ENCODE measurements at regions not wholly inside any gene's neighbourhood (a gene's known extent, or its start where the extent isn't known, plus 50 kb on each side); places are given as distances from the start of the nearest gene placed in this dataset.

- no peak for ATAC-seq (replicated peaks; ENCODE audit: extremely low read depth, poor library complexity, severe bottlenecking)
- Mint-ChIP-seq H3K27ac (ENCODE audit: low read depth) (no peak overlapping the region), H3K9me3 (peaks cover 6% of the 10 kb centered on the region), H3K4me3 (no peak overlapping the region), H3K4me1 (no peaks in the 10 kb centered on the region), H3K27me3 (no peaks in the 10 kb centered on the region), H3K36me3 (ENCODE audit: insufficient read depth) (no peaks in the 10 kb centered on the region)
- no peak for DNase-seq (ENCODE audit: low spot score in 2 of 2)
Observed at GRCh38 chr15:45884755-45885445, 250.1 kb downstream of the SQOR start.

- Mint-ChIP-seq H3K4me3 (no peak overlapping the region), H3K36me3 (ENCODE audit: insufficient read depth) (no peaks in the 10 kb centered on the region), H3K4me1 (no peaks in the 10 kb centered on the region), H3K27me3 (no peaks in the 10 kb centered on the region), H3K9me3 (peaks cover 6% of the 10 kb centered on the region), H3K27ac (ENCODE audit: low read depth) (no peak overlapping the region)
- ATAC-seq (replicated peaks; ENCODE audit: extremely low read depth, poor library complexity, severe bottlenecking), result no peak
- DNase-seq (ENCODE audit: low spot score in 2 of 2), result no peak
Observed at GRCh38 chr15:45885801-45886200, 251.0 kb downstream of the SQOR start.

GRCh38 chr15:45891766-45892165, 256.9 kb downstream of the SQOR start:
- Mint-ChIP-seq H3K36me3 (ENCODE audit: insufficient read depth) (no peaks in the 10 kb centered on the region), H3K27ac (ENCODE audit: low read depth) (no peak overlapping the region), H3K9me3 (peaks cover 10% of the 10 kb centered on the region), H3K4me3 (no peak overlapping the region), H3K27me3 (peaks cover 9% of the 10 kb centered on the region), H3K4me1 (no peaks in the 10 kb centered on the region)
- DNase-seq (ENCODE audit: low spot score in 2 of 2), result no peak
- no peak for ATAC-seq (replicated peaks; ENCODE audit: extremely low read depth, poor library complexity, severe bottlenecking)

- no peak overlapping the region for H3K4me3 Mint-ChIP-seq
- no peaks in the 10 kb centered on the region for H3K4me1 Mint-ChIP-seq
- no peak for ATAC-seq (replicated peaks; ENCODE audit: extremely low read depth, poor library complexity, severe bottlenecking)
- H3K27ac Mint-ChIP-seq (ENCODE audit: low read depth), result no peak overlapping the region
- DNase-seq (ENCODE audit: low spot score in 2 of 2), result no peak
- peaks cover 10% of the 10 kb centered on the region for H3K9me3 Mint-ChIP-seq
- no peaks in the 10 kb centered on the region for H3K36me3 Mint-ChIP-seq (ENCODE audit: insufficient read depth)
- H3K27me3 Mint-ChIP-seq, result peaks cover 9% of the 10 kb centered on the region
Observed at GRCh38 chr15:45892182-45892581, 257.4 kb downstream of the SQOR start.

- H3K4me1 Mint-ChIP-seq, result no peaks in the 10 kb centered on the region
- ATAC-seq (replicated peaks; ENCODE audit: extremely low read depth, poor library complexity, severe bottlenecking) (no peak), DNase-seq (ENCODE audit: low spot score in 2 of 2) (no peak)
- no peak overlapping the region for H3K4me3 Mint-ChIP-seq
- peaks cover 9% of the 10 kb centered on the region for H3K27me3 Mint-ChIP-seq
- peaks cover 6% of the 10 kb centered on the region for H3K9me3 Mint-ChIP-seq
- no peaks in the 10 kb centered on the region for H3K36me3 Mint-ChIP-seq (ENCODE audit: insufficient read depth)
- no peak overlapping the region for H3K27ac Mint-ChIP-seq (ENCODE audit: low read depth)
Observed at GRCh38 chr15:45903283-45903682, 268.5 kb downstream of the SQOR start.

GRCh38 chr15:45904019-45904418, 269.2 kb downstream of the SQOR start:
- ATAC-seq (replicated peaks; ENCODE audit: extremely low read depth, poor library complexity, severe bottlenecking) (no peak), DNase-seq (ENCODE audit: low spot score in 2 of 2) (no peak)
- Mint-ChIP-seq H3K27me3 (peaks cover 9% of the 10 kb centered on the region), H3K4me3 (no peak overlapping the region), H3K9me3 (peaks cover 11% of the 10 kb centered on the region), H3K4me1 (no peaks in the 10 kb centered on the region), H3K36me3 (ENCODE audit: insufficient read depth) (no peaks in the 10 kb centered on the region), H3K27ac (ENCODE audit: low read depth) (no peak overlapping the region)

- no peaks in the 10 kb centered on the region for H3K36me3 Mint-ChIP-seq (ENCODE audit: insufficient read depth)
- H3K4me1 Mint-ChIP-seq, result no peaks in the 10 kb centered on the region
- no peaks in the 10 kb centered on the region for H3K27me3 Mint-ChIP-seq
- H3K4me3 Mint-ChIP-seq, result no peak overlapping the region
- ATAC-seq (replicated peaks; ENCODE audit: extremely low read depth, poor library complexity, severe bottlenecking) (no peak), DNase-seq (ENCODE audit: low spot score in 2 of 2) (no peak)
- no peak overlapping the region for H3K27ac Mint-ChIP-seq (ENCODE audit: low read depth)
- peaks cover 11% of the 10 kb centered on the region for H3K9me3 Mint-ChIP-seq
Observed at GRCh38 chr15:45906230-45906629, 271.4 kb downstream of the SQOR start.

- no peaks in the 10 kb centered on the region for H3K4me1 Mint-ChIP-seq
- no peaks in the 10 kb centered on the region for H3K27me3 Mint-ChIP-seq
- H3K9me3 Mint-ChIP-seq, result peaks cover 11% of the 10 kb centered on the region
- no peak overlapping the region for H3K27ac Mint-ChIP-seq (ENCODE audit: low read depth)
- no peak overlapping the region for H3K4me3 Mint-ChIP-seq
- no peaks in the 10 kb centered on the region for H3K36me3 Mint-ChIP-seq (ENCODE audit: insufficient read depth)
- ATAC-seq (replicated peaks; ENCODE audit: extremely low read depth, poor library complexity, severe bottlenecking) (no peak), DNase-seq (ENCODE audit: low spot score in 2 of 2) (no peak)
Observed at GRCh38 chr15:45910671-45911070, 275.8 kb downstream of the SQOR start.

- DNase-seq (ENCODE audit: low spot score in 2 of 2) (no peak), ATAC-seq (replicated peaks; ENCODE audit: extremely low read depth, poor library complexity, severe bottlenecking) (no peak)
- H3K4me1 Mint-ChIP-seq, result no peaks in the 10 kb centered on the region
Observed at GRCh38 chr15:45913451-45913850, 278.6 kb downstream of the SQOR start.

GRCh38 chr15:45914425-45914824, 279.6 kb downstream of the SQOR start:
- no peak overlapping the region for H3K27ac Mint-ChIP-seq (ENCODE audit: low read depth)
- ATAC-seq (replicated peaks; ENCODE audit: extremely low read depth, poor library complexity, severe bottlenecking) (no peak), DNase-seq (ENCODE audit: low spot score in 2 of 2) (no peak)
- peaks cover 11% of the 10 kb centered on the region for H3K9me3 Mint-ChIP-seq
- peaks cover 8% of the 10 kb centered on the region for H3K27me3 Mint-ChIP-seq
- no peaks in the 10 kb centered on the region for H3K4me1 Mint-ChIP-seq
- H3K4me3 Mint-ChIP-seq, result no peak overlapping the region
- H3K36me3 Mint-ChIP-seq (ENCODE audit: insufficient read depth), result no peaks in the 10 kb centered on the region

More at GRCh38 chr15:45913451-45913850, 278.6 kb downstream of the SQOR start:
- H3K4me3 Mint-ChIP-seq, result no peak overlapping the region
- H3K9me3 Mint-ChIP-seq, result peaks cover 14% of the 10 kb centered on the region
- no peak overlapping the region for H3K27ac Mint-ChIP-seq (ENCODE audit: low read depth)
- peaks cover 8% of the 10 kb centered on the region for H3K27me3 Mint-ChIP-seq
- no peaks in the 10 kb centered on the region for H3K36me3 Mint-ChIP-seq (ENCODE audit: insufficient read depth)

- Mint-ChIP-seq H3K27ac (ENCODE audit: low read depth) (no peak overlapping the region), H3K4me3 (no peak overlapping the region), H3K27me3 (peaks cover 8% of the 10 kb centered on the region), H3K9me3 (peaks cover 16% of the 10 kb centered on the region), H3K4me1 (no peaks in the 10 kb centered on the region), H3K36me3 (ENCODE audit: insufficient read depth) (no peaks in the 10 kb centered on the region)
- DNase-seq (ENCODE audit: low spot score in 2 of 2) (no peak), ATAC-seq (replicated peaks; ENCODE audit: extremely low read depth, poor library complexity, severe bottlenecking) (no peak)
Observed at GRCh38 chr15:45918839-45919238, 284.0 kb downstream of the SQOR start.

GRCh38 chr15:45919806-45920205, 285.0 kb downstream of the SQOR start:
- DNase-seq (ENCODE audit: low spot score in 2 of 2) (no peak), ATAC-seq (replicated peaks; ENCODE audit: extremely low read depth, poor library complexity, severe bottlenecking) (no peak)
- Mint-ChIP-seq H3K27me3 (peaks cover 8% of the 10 kb centered on the region), H3K4me1 (no peaks in the 10 kb centered on the region), H3K9me3 (peaks cover 16% of the 10 kb centered on the region), H3K27ac (ENCODE audit: low read depth) (no peak overlapping the region), H3K4me3 (no peak overlapping the region), H3K36me3 (ENCODE audit: insufficient read depth) (no peaks in the 10 kb centered on the region)

- no peak for ATAC-seq (replicated peaks; ENCODE audit: extremely low read depth, poor library complexity, severe bottlenecking)
- DNase-seq (ENCODE audit: low spot score in 2 of 2), result no peak
- Mint-ChIP-seq H3K27ac (ENCODE audit: low read depth) (no peak overlapping the region), H3K4me1 (no peaks in the 10 kb centered on the region), H3K9me3 (peaks cover 14% of the 10 kb centered on the region), H3K27me3 (peaks cover 8% of the 10 kb centered on the region), H3K36me3 (ENCODE audit: insufficient read depth) (no peaks in the 10 kb centered on the region), H3K4me3 (no peak overlapping the region)
Observed at GRCh38 chr15:45921376-45921775, 286.5 kb downstream of the SQOR start.

All from central memory CD8-positive, alpha-beta T cell (primary cell).